Activated CD4-positive, alpha-beta T cell treated with anti-CD3 and anti-CD28 coated beads, Interleukin-2, Interleukin-4, amounts not matched to agents 100 ng/mL and 50 ng/mL, durations not matched to agents 16 hours and 8 hours (primary cell): ENCODE measurements at regions not wholly inside any gene's neighbourhood (a gene's known extent, or its start where the extent isn't known, plus 50 kb on each side); places are given as distances from the start of the nearest gene placed in this dataset.

Experiments
- DNase-seq: peaks from one replicate; pipeline ENCODE4 v3.0.0-alpha.2; 2020; ENCODE audit warnings: low spot score

DNA sequence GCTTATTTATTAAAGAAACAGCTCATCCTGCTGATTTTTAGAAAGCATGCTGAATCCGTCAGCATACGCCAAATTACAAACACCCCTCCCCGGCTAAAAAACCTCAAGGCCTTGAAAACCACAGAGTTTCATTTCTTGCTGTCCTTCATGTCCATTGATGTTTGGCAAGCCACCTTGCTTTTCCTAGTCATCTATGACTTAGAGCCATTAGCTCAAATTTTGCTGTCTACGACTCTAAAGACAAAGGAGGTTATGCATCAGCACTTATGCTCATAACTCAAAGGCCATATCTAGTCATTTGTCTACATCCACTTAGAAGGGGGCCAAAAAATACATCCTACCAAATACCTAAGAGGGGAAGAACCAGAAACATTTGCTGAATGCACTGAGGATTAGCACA is 925.1 kb downstream of the PCDH7 start:
- no peak for DNase-seq

DNA sequence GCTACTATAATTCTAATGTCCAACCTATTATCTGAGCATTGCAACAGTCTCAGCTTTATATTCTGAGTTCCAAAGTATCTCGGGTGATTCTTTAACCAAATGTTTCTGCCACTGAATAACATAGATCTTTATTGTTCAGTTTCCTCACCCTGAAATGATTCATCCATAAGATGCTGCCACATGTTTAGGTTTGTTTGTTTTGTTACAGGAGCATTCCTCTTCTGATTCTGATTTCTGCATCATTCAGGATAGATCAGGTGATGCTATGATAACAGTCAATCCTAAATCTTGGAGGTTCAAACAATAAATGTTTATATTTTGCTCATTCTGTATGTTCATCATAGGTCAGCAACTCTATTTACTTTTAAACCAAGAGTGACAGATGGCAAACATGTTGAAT is 927.6 kb downstream of the PCDH7 start:
- DNase-seq: no peak

GRCh38 chr4:31649878-31650277 is 929.7 kb downstream of the PCDH7 start:
- DNase-seq: no peak

GRCh38 chr4:31651541-31651940 is 931.4 kb downstream of the PCDH7 start:
- DNase-seq: no peak

- DNase-seq: no peak
These were observed 935.2 kb downstream of the PCDH7 start for GRCh38 chr4:31655328-31655727.

DNA sequence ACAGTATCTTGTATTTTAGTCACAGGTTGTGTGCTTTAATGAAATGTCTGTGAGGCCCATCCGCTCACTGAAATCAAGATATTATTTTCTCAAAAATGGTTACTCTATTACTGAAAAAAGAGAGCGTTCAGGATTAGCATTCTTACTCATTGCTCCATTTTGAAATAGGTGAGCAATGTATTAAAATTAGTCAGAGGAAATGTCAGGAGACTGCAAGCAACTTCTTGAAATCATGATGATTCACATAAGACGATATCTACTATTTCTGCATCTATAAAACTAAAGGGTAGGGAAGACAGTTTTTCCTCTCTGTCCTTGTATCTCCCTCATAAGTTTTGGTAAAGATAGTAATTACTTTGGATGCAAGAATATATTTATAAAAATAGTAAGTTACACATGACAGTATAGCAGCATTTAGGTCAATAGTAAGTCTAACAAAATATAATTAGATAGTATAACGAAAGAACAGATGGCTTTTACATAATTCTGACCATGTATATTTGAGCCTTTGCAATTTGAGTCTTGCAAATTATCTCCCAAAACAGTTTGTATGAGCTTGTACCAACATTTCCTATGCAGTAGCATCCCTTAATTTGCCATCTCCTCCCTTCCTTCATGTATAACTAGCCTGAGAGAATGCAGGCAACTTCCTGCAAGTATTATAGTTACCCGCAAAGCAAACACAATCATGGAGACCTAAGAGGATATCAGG is 937.8 kb downstream of the PCDH7 start:
- DNase-seq: peak; percentile 15

- DNase-seq: no peak
These were observed 940.7 kb downstream of the PCDH7 start for GRCh38 chr4:31660916-31661315.

GRCh38 chr4:31662951-31663350 is 942.8 kb downstream of the PCDH7 start:
- no peak for DNase-seq

DNA sequence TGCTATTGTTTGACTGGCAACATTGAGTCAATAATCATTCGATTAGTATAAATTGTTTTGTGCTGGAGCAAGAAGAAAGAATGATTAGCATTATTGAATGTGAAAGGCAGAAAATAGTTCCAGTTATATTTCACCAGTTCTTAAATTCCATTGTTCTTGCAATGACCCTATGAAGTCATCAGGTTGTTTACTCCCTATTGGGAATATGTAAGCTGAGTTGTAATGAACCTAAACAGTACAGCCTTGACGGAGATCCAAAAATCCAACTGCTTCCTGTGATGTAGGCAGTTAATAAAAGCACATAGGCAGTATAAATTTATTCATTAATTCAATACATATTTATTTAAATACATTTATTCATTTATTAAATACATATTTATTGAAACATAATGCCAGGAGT is 947.5 kb downstream of the PCDH7 start:
- no peak for DNase-seq

GRCh38 chr4:31674313-31674947 is 954.3 kb downstream of the PCDH7 start:
- no peak for DNase-seq

- no peak for DNase-seq
These were observed 958.2 kb downstream of the PCDH7 start for GRCh38 chr4:31678356-31678755.

DNA sequence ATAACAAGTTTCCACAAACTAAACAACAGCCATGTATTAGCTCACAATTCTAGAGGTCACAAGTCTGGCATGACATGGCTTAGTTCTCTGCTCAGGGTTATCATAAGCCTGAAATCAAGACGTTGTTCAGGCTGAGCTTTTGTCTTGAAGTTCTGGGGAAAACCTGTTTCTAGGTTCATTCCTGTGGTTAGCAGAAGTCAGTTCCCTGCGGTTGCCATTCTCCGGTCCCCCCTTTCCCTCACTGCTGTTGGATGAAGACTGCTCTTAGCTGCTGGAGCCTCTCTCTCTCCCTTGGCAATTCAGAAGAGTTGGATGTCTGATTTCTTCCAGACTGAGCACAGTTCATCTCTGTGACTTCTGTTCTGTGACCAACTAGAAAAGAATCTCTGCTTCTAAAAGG is 962.6 kb downstream of the PCDH7 start:
- no peak for DNase-seq

DNA sequence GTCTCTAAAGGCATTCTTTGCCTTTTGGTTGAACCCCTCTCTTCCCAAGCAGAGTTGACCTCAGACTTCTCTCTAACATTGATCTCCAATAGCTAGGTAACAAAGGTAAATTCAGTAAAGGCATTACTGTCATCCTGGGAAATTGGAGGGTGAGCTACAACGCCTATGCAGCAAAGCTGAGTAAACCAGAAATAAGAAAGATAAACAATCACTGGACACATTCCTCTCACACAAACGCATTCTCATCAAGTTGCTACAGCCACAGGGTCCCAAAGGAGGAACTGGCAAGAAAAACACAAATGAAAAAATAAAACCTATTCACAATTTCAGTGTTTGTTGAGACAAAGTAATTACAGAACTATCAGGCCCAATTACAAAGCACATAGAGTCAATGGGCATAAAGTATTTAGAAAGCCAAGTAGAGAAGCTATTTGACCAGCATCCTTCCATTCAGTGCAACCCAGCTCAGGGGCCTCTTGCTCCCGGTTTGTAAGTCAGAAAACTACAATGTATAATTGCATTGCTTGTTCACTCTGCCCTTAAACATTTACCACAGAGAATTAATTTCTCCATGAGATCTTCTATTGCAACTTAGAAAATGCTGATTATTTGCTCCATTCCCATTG is 967.7 kb downstream of the PCDH7 start:
- no peak for DNase-seq

DNA sequence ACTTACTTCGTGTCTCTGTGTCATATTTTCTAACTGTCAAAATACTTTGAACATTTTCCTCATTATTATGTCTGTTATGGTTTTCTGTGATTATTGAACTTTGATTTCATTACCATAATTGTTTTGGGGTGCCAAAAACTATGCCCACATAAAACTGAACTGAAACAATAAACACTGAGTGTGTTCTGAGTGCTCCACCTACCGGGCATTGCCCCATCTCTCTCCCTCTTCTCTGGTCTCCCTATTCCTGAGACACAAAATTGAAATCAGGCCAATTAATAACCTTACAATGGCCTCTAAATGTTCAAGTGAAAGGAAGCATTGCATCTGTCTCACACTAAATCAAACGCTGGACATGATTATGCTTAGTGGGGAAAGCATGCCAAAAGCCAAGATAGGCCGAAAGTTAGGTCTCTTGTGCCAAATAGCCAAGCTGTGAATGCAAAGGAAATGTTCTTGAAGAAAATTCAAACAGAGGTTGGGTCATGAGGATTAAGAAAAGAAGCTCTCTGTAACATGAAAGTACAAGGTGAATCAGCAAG is 972.3 kb downstream of the PCDH7 start:
- no peak for DNase-seq

GRCh38 chr4:31701256-31701655 is 981.1 kb downstream of the PCDH7 start:
- no peak for DNase-seq

DNA sequence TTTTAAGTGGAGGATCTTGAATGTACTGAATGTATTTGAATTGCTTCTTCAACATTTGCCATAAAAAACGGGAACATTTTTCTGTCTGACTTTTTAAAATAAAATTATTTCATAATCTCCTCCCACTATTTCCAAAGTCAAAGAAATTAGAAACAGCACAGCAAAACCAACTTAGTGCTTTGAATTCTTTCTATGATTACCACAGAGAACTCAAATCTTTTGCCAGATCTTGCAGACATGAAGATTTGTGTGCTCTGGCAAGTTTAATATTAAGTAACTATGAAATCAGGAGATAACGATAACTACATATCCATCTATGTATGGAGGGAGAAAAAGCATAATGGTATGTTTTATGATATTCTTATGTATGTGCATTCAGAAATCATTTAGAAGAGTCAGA is 982.2 kb downstream of the PCDH7 start:
- no peak for DNase-seq

- no peak for DNase-seq
These were observed 994.1 kb downstream of the PCDH7 start for GRCh38 chr4:31714238-31714637.

DNA sequence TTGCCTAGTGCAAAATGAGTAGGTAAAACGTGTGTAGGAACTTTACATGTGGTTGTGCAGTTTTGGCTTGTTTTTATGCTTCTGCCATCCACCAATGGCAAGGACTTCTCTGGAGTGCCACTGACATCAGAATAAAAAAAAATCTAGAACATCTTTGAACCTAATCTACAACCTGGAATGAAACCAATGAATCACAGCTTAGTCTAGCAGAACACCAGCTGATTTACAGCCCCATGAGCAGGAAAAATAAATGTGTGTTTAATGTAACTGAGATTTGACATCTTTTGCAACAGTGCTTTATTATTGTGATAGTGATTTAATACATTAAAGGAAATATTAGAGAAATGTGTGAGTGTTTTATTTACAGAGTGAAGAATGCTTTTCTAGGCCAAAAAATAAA is 995.1 kb downstream of the PCDH7 start:
- DNase-seq: no peak

GRCh38 chr4:31727030-31727429 is 1006.9 kb downstream of the PCDH7 start:
- no peak for DNase-seq

DNA sequence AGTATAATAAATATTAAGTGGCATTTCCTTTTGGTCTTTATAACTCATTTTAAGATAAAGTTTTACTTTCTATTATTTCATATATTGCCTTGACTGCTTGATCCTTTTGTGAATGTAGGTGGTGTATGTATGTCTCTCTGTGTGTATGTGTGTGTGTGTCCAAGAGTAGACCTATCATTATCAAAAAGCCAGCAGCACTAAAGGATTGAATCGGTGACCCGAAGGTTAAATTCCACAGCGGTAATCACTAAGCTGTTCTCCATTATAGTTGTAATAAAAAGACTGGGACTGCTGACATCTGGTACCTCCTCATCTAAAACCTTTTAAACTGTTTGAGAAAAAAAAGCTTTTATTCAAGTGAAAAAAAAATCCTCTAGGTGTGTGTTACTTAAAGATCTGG is 1014.8 kb downstream of the PCDH7 start:
- DNase-seq: no peak

GRCh38 chr4:31737419-31737818 is 1017.2 kb downstream of the PCDH7 start:
- DNase-seq: no peak

DNA sequence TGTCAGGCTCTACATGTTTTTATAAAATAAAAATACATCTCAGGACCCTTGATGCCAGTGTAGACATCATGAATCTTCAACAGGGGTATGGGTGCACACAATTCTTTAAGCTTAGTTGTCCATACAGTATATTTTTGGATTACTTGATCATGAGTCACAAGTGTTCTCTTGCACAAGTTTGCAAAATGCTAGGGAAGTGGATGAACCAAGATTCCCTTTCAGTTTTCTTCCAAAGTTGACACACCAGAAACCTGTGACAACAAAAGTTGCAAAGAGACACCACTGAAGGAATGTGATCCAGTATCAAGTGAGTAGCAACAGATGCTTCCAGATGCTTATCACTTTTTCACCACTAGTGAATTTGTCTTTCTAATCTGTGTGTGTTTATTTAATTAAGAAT is 1021.2 kb downstream of the PCDH7 start:
- no peak for DNase-seq

- DNase-seq: no peak
These were observed 1028.2 kb downstream of the PCDH7 start for GRCh38 chr4:31748382-31748781.
